Posterior cingulate gyrus (tissue), 11 donors: ENCODE measurements at regions not wholly inside any gene's neighbourhood (a gene's known extent, or its start where the extent isn't known, plus 50 kb on each side); places are given as distances from the start of the nearest gene placed in this dataset.

Experiments used
- DNase-seq, 10 donors: peaks; one replicate each; pipeline versions ENCODE4 v3.0.0 to v3.0.0-alpha.2; 2020 to 2021; ENCODE audit warnings: mixed read lengths in 3 of 10
- intact Hi-C: fragments of 100-400 bp; cut with DNase I; formaldehyde crosslinking; loops from one replicate; pipeline ENCODE4 v1.15.1; 2023

- intact Hi-C loops: no loop called here
- DNase-seq: no peak
Measured at GRCh38 chr10:80741278-80741677, 203.6 kb downstream of the SH2D4B start.

- no peak for DNase-seq
- intact Hi-C loops: no loop called here
Measured at GRCh38 chr10:80750268-80750667, 212.6 kb downstream of the SH2D4B start.

GRCh38 chr10:80751940-80752339 lies 214.2 kb downstream of the SH2D4B start:
- no peak for DNase-seq
- intact Hi-C loops: no loop called here

- intact Hi-C loops: no loop called here
- no peak for DNase-seq
Measured at GRCh38 chr10:80753612-80754011, 215.9 kb downstream of the SH2D4B start.

- no peak for DNase-seq
- intact Hi-C loops: no loop called here
Measured at GRCh38 chr10:80755893-80756292, 218.2 kb downstream of the SH2D4B start.

- intact Hi-C loops: no loop called here
- no peak for DNase-seq
Measured at GRCh38 chr10:80759693-80760092, 222.0 kb downstream of the SH2D4B start.

- intact Hi-C loops: no loop called here
Measured at GRCh38 chr10:80760914-80761371, 223.2 kb downstream of the SH2D4B start.

GRCh38 chr10:80767963-80768362 lies 230.3 kb downstream of the SH2D4B start:
- DNase-seq: no peak
- intact Hi-C loops: no loop called here

More at GRCh38 chr10:80760914-80761371, 223.2 kb downstream of the SH2D4B start:
- no peak for DNase-seq

- DNase-seq: no peak
- intact Hi-C loops: no loop called here
Measured at GRCh38 chr10:80769700-80770160, 232.0 kb downstream of the SH2D4B start.

- no peak for DNase-seq
- intact Hi-C loops: no loop called here
Measured at GRCh38 chr10:80770239-80770638, 232.5 kb downstream of the SH2D4B start.

GRCh38 chr10:80771285-80771684 lies 233.6 kb downstream of the SH2D4B start:
- intact Hi-C loops: no loop called here

GRCh38 chr10:80771902-80772555 lies 234.3 kb downstream of the SH2D4B start:
- intact Hi-C loops: no loop called here
- no peak for DNase-seq

More at GRCh38 chr10:80771285-80771684, 233.6 kb downstream of the SH2D4B start:
- no peak for DNase-seq

- no peak for DNase-seq
- intact Hi-C loops: no loop called here
Measured at GRCh38 chr10:80772596-80772995, 234.9 kb downstream of the SH2D4B start.

- intact Hi-C loops: no loop called here
- no peak for DNase-seq
Measured at GRCh38 chr10:80784695-80785094, 247.0 kb downstream of the SH2D4B start.

- intact Hi-C loops: no loop called here
Measured at GRCh38 chr10:80786322-80786721, 248.6 kb downstream of the SH2D4B start.

GRCh38 chr10:80787952-80788351 lies 250.2 kb downstream of the SH2D4B start:
- intact Hi-C loops: no loop called here
- no peak for DNase-seq

More at GRCh38 chr10:80786322-80786721, 248.6 kb downstream of the SH2D4B start:
- DNase-seq: no peak

GRCh38 chr10:80794994-80795393 lies 257.3 kb downstream of the SH2D4B start:
- intact Hi-C loops: no loop called here

GRCh38 chr10:80805343-80806020 lies 267.8 kb downstream of the SH2D4B start:
- intact Hi-C loops: no loop called here
- no peak for DNase-seq

More at GRCh38 chr10:80794994-80795393, 257.3 kb downstream of the SH2D4B start:
- DNase-seq: no peak

GRCh38 chr10:80814147-80814652 lies 276.5 kb downstream of the SH2D4B start:
- intact Hi-C loops: no loop called here

GRCh38 chr10:80829151-80829550 lies 291.4 kb downstream of the SH2D4B start:
- intact Hi-C loops: no loop called here

More at GRCh38 chr10:80814147-80814652, 276.5 kb downstream of the SH2D4B start:
- no peak for DNase-seq

GRCh38 chr10:80829562-80829961 lies 291.9 kb downstream of the SH2D4B start:
- DNase-seq: no peak
- intact Hi-C loops: no loop called here

More at GRCh38 chr10:80829151-80829550, 291.4 kb downstream of the SH2D4B start:
- no peak for DNase-seq
